ENCODE measurements at regions not wholly inside any gene's neighbourhood (a gene's known extent, or its start where the extent isn't known, plus 50 kb on each side); places are given as distances from the start of the nearest gene placed in this dataset.

- DNase-seq (ENCODE audit: low read depth), result no peak
These were observed 210.6 kb downstream of the CD83 start for GRCh38 chr6:14328163-14328562.

GRCh38 chr6:14333556-14334305 lies 216.2 kb downstream of the CD83 start:
- DNase-seq (ENCODE audit: low read depth), result no peak

GRCh38 chr6:14335071-14335470 lies 217.5 kb downstream of the CD83 start:
- no peak for DNase-seq (ENCODE audit: low read depth)

- DNase-seq (ENCODE audit: low read depth), result no peak
These were observed 219.6 kb downstream of the CD83 start for GRCh38 chr6:14337152-14337551.

GRCh38 chr6:14339172-14339571 lies 221.6 kb downstream of the CD83 start:
- no peak for DNase-seq (ENCODE audit: low read depth)

GRCh38 chr6:14339711-14340584 lies 222.4 kb downstream of the CD83 start:
- no peak for DNase-seq (ENCODE audit: low read depth)

GRCh38 chr6:14344486-14344885 lies 226.9 kb downstream of the CD83 start:
- no peak for DNase-seq (ENCODE audit: low read depth)

- no peak for DNase-seq (ENCODE audit: low read depth)
These were observed 230.8 kb downstream of the CD83 start for GRCh38 chr6:14348389-14348788.

- no peak for DNase-seq (ENCODE audit: low read depth)
These were observed 231.9 kb downstream of the CD83 start for GRCh38 chr6:14349507-14349906.

GRCh38 chr6:14350210-14350609 lies 232.6 kb downstream of the CD83 start:
- DNase-seq (ENCODE audit: low read depth), result no peak

GRCh38 chr6:14353281-14353680 lies 235.7 kb downstream of the CD83 start:
- no peak for DNase-seq (ENCODE audit: low read depth)

GRCh38 chr6:14353798-14354197 lies 236.2 kb downstream of the CD83 start:
- DNase-seq (ENCODE audit: low read depth), result no peak

- DNase-seq (ENCODE audit: low read depth), result peak; percentile 23
These were observed 237.5 kb downstream of the CD83 start for GRCh38 chr6:14354919-14355572.

- no peak for DNase-seq (ENCODE audit: low read depth)
These were observed 241.9 kb downstream of the CD83 start for GRCh38 chr6:14359438-14359837.

- DNase-seq (ENCODE audit: low read depth), result no peak
These were observed 243.0 kb downstream of the CD83 start for GRCh38 chr6:14360565-14360964.

- no peak for DNase-seq (ENCODE audit: low read depth)
These were observed 243.7 kb downstream of the CD83 start for GRCh38 chr6:14361297-14361696.

GRCh38 chr6:14361956-14362587 lies 244.5 kb downstream of the CD83 start:
- no peak for DNase-seq (ENCODE audit: low read depth)

- no peak for DNase-seq (ENCODE audit: low read depth)
These were observed 246.8 kb downstream of the CD83 start for GRCh38 chr6:14364370-14364769.

GRCh38 chr6:14365393-14365792 lies 247.8 kb downstream of the CD83 start:
- DNase-seq (ENCODE audit: low read depth), result no peak

- no peak for DNase-seq (ENCODE audit: low read depth)
These were observed 248.7 kb downstream of the CD83 start for GRCh38 chr6:14366315-14366714.

GRCh38 chr6:14366872-14367271 lies 249.3 kb downstream of the CD83 start:
- no peak for DNase-seq (ENCODE audit: low read depth)

GRCh38 chr6:14367296-14367695 lies 249.7 kb downstream of the CD83 start:
- DNase-seq (ENCODE audit: low read depth), result no peak

Data from stimulated activated CD4-positive, alpha-beta T cell treated with anti-CD3 and anti-CD28 coated beads, Interleukin-2, amount 100 ng/mL, for 4 hours (primary cell).